ENCODE measurements at regions not wholly inside any gene's neighbourhood (a gene's known extent, or its start where the extent isn't known, plus 50 kb on each side); places are given as distances from the start of the nearest gene placed in this dataset.
A peak's percentile ranks its signal among the peaks of the same experiment; 100 is the strongest.
"Not testable (repeated sequence)": the region's sequence is repeated elsewhere in the genome, so short reads cannot be mapped to it uniquely, and the experiment has no call there.

GRCh38 chr14:46596236-46596635 is 55.3 kb downstream of the RPL10L start:
- no peak for DNase-seq

DNA sequence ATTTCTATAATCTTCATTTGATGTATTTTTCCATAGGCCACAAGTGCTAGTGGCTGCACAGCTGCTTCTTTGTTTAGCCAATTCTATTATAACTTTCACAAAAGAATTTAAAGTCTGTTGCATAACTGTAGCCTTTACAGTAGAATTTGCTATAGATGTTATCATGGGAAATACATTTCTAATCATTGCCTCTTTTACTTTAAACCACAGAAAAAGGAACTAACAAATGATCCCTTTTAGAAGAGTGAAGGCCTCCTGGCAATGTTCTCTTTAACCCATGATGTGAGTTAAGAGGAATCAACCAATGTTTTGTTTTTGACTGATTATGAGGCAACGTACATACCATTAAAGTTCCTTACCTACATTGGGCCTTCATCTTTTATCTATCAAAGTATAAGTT is 68.8 kb downstream of the RPL10L start:
- no peak for DNase-seq

GRCh38 chr14:46581036-46581671 is 70.4 kb downstream of the RPL10L start:
- peak; percentile 27 for DNase-seq

GRCh38 chr14:46574978-46575375 is 76.6 kb downstream of the RPL10L start:
- DNase-seq = no peak

- no peak for DNase-seq
Measured at GRCh38 chr14:46574221-46574977, 77.2 kb downstream of the RPL10L start.

- DNase-seq = no peak
Measured at GRCh38 chr14:46573498-46573897, 78.1 kb downstream of the RPL10L start.

DNA sequence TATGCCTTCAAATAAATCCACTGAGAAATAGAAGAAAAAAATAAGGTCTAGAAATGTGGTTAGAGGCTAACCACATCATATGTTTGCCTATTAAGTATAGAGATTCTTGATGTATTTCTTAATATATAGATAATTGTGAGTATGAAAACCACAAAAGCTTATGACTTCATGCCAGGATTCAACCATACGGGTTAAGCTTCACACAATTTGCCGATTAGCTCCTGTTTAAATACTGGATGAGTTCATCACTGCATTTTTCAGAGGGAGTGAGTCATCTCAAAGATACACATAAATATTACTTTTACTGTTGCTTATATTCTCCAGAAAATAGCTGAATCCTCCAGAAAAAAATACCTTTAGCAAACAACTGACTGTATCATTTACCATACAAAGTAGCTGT is 79.6 kb downstream of the RPL10L start:
- no peak for DNase-seq

GRCh38 chr14:46568161-46568560 is 83.4 kb downstream of the RPL10L start:
- not testable (repeated sequence) for DNase-seq

DNA sequence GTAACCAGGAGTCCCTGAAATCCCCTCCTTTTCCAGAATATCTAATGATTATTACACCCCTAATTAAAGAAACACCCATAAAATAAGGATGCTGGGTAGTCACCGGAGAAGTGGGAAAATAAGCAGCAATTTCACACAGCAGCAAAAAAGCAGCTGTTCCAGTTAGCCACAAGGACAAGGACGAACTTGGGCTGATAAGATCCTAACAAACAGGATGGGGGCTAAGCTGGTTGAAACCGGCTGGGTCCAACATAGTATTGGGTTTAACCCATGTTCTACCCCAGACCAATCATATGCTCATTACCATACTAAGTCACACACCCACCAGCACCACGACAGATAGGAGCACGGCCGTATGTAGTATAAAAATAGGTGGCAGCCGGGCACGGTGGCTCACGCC is 100.7 kb downstream of the RPL10L start:
- DNase-seq = no peak

DNA sequence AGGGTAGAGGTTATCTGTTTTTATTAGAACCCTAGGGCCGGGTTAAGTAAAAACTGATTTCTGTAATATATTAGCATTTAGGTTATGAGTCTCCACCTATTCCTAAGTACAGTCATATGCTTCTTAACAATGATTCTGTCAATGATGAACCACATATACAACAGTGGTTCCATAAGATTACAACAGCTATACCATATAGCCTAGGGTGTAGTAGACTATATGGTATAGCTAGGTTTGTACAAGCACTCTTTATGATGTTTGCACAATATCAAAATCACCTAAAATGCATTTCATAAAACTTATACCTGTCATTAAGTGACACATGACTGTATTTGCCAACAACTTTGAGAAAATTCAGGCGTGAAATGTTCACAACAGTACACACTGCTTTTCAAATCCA is 110.6 kb downstream of the RPL10L start:
- no peak for DNase-seq

- DNase-seq = no peak
Measured at GRCh38 chr14:46519121-46519520, 132.5 kb downstream of the RPL10L start.

GRCh38 chr14:46508752-46509151 is 142.8 kb downstream of the RPL10L start:
- not testable (repeated sequence) for DNase-seq

DNA sequence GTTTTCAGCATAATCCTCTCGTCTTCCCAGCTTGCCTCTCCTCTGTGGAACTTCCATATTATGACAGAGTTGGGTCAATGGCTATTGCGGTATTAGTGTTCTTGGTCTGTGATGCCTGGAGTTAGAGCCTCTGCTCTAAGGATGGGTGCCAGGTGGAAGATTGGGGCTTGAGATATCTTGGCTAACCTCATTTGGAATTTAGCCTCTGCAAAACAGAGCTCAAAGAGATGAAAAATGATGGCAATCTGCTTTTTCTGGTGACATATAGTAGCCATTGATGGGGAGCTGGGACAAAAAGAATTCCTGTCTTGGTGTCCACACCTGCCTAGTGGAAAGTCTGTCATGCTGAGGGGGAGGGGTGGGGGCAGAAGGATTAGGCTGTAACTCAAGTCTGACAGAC is 152.1 kb downstream of the RPL10L start:
- DNase-seq = no peak

DNA sequence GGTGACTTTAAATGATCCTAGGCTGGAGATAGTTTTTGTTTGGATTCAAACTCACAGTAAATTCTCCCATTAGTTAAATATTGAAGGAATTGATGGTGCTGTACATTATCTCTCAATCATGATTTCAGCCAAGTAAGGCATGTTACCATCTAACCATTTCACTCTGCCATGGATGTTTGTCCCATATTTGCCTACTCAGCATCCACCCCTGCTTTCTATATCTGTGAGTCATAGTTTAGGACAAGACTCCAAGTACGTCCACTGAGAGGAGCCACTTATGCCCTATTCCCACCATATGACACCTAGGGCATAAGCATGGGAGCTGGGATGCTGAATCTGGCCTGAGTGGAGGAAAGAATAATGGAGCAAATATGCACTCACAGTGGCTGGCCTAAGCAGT is 155.2 kb downstream of the RPL10L start:
- no peak for DNase-seq

- DNase-seq = peak; percentile 12
Measured at GRCh38 chr14:46490238-46490685, 161.3 kb downstream of the RPL10L start.

DNA sequence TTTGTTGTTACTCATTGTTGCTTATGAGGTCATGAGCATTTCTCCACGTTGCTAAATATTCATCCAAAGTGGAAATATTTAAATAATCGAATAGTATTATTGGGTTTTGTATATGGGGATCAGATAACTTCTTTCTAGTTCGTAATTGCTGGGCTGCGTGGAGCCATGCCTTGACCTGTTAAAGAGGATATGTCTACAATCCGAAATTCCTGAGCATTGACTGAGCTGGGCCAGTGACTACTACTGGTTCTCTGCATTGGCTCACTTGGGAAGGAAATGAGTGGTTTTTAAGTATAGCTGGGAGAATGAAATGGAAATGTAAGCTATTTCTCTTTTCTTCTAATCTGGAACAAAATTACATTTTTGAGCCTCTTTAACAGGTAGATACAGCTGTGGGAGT is 163.2 kb downstream of the RPL10L start:
- no peak for DNase-seq

- DNase-seq = no peak
Measured at GRCh38 chr14:46487582-46488350, 163.8 kb downstream of the RPL10L start.

GRCh38 chr14:46482200-46482599 is 169.4 kb downstream of the RPL10L start:
- DNase-seq = no peak

- DNase-seq = no peak
Measured at GRCh38 chr14:46480817-46481216, 170.8 kb downstream of the RPL10L start.

DNA sequence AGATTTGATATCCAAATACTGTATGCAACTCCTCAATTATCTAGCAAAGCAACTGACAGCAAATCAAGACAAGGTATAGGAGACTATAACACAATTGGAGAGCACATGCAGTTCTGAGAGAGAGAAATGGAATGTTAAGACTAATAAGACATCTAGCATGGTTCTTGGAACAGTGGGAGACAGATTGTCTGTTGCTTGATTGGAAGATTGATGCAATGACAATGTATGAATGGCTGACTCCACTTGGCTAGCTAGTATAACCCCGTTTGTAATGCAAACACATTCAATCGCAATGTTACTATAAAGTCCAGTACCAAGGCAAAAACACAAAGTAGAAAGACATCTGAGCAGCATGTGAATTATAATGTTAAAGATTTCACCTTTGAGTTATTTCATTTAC is 179.3 kb downstream of the RPL10L start:
- no peak for DNase-seq

- DNase-seq = peak; percentile 74
Measured at GRCh38 chr14:46464341-46464740, 187.2 kb downstream of the RPL10L start.

DNA sequence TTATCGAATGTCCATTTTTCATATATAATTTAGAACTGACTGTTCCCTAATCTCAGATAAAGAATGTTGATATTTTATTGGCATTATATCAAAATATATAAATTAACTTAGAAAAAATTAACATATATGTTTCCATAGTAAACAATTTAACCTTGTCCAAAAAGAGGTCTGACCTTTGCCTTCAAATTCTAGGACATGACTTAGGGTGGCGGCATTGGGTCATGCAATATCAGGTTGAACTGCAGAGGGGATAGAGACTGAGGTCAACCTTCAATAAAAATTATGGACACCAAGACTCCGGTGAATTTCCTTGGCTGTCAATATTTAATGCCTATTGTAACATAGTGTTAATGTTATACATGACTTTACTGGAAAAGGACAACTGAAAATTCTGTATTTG is 199.8 kb downstream of the RPL10L start:
- DNase-seq = no peak

DNA sequence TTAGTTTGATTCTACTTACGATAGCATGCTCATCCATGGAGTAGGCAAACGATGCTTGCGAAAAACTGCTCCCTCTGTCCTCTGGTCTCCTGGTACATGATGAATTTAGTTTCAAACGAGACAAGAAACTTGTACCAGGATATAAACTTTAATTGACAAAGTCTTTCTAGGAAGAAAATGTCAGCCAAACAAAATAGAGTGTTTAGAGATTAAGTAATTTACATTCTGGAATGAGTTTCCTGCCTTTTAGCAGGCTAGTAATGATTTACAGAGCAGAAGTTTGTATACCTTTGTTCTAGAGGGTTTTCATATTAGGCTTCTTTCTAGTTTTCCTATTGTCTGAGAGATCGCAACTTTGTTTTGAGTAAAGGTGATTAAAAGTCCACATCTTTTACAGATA is 206.9 kb downstream of the RPL10L start:
- DNase-seq = no peak

GRCh38 chr14:46433381-46433780 is 218.2 kb downstream of the RPL10L start:
- no peak for DNase-seq
